ENCODE measurements at regions not wholly inside any gene's neighbourhood (a gene's known extent, or its start where the extent isn't known, plus 50 kb on each side); places are given as distances from the start of the nearest gene placed in this dataset.

GRCh38 chr22:27283714-27284113, 517.8 kb downstream of the MN1 start:
- DNase-seq (ENCODE audit: low read depth in 2 of 2): no peak

GRCh38 chr22:27284324-27284723, 517.2 kb downstream of the MN1 start:
- DNase-seq (ENCODE audit: low read depth in 2 of 2): no peak

GRCh38 chr22:27286711-27287110, 514.8 kb downstream of the MN1 start:
- DNase-seq (ENCODE audit: low read depth in 2 of 2): no peak

- no peak for DNase-seq (ENCODE audit: low read depth in 2 of 2)
These were observed 508.8 kb downstream of the MN1 start for GRCh38 chr22:27292542-27293299.

- DNase-seq (ENCODE audit: low read depth in 2 of 2): no peak
These were observed 507.7 kb downstream of the MN1 start for GRCh38 chr22:27293721-27294445.

GRCh38 chr22:27295040-27295439, 506.5 kb downstream of the MN1 start:
- no peak for DNase-seq (ENCODE audit: low read depth in 2 of 2)

- no peak for DNase-seq (ENCODE audit: low read depth in 2 of 2)
These were observed 506.0 kb downstream of the MN1 start for GRCh38 chr22:27295605-27296004.

- DNase-seq (ENCODE audit: low read depth in 2 of 2): no peak
These were observed 505.4 kb downstream of the MN1 start for GRCh38 chr22:27296091-27296675.

- DNase-seq (ENCODE audit: low read depth in 2 of 2): no peak
These were observed 504.4 kb downstream of the MN1 start for GRCh38 chr22:27297125-27297524.

- DNase-seq (ENCODE audit: low read depth in 2 of 2): no peak
These were observed 503.2 kb downstream of the MN1 start for GRCh38 chr22:27298332-27298731.

- DNase-seq (ENCODE audit: low read depth in 2 of 2): no peak
These were observed 502.8 kb downstream of the MN1 start for GRCh38 chr22:27298742-27299141.

- DNase-seq (ENCODE audit: low read depth in 2 of 2): no peak
These were observed 502.1 kb downstream of the MN1 start for GRCh38 chr22:27299181-27300085.

- DNase-seq (ENCODE audit: low read depth in 2 of 2): no peak
These were observed 500.8 kb downstream of the MN1 start for GRCh38 chr22:27300536-27301285.

GRCh38 chr22:27302501-27302900, 499.1 kb downstream of the MN1 start:
- DNase-seq (ENCODE audit: low read depth in 2 of 2): no peak

- DNase-seq (ENCODE audit: low read depth in 2 of 2): no peak
These were observed 497.8 kb downstream of the MN1 start for GRCh38 chr22:27303718-27304117.

GRCh38 chr22:27306771-27307170, 494.8 kb downstream of the MN1 start:
- DNase-seq (ENCODE audit: low read depth in 2 of 2): no peak

- DNase-seq (ENCODE audit: low read depth in 2 of 2): no peak
These were observed 493.9 kb downstream of the MN1 start for GRCh38 chr22:27307545-27308247.

GRCh38 chr22:27308513-27308912, 493.0 kb downstream of the MN1 start:
- DNase-seq (ENCODE audit: low read depth in 2 of 2): no peak

- no peak for DNase-seq (ENCODE audit: low read depth in 2 of 2)
These were observed 491.9 kb downstream of the MN1 start for GRCh38 chr22:27309697-27310096.

- no peak for DNase-seq (ENCODE audit: low read depth in 2 of 2)
These were observed 490.4 kb downstream of the MN1 start for GRCh38 chr22:27310966-27311697.
